IMR-90 (cell line): ENCODE measurements at regions not wholly inside any gene's neighbourhood (a gene's known extent, or its start where the extent isn't known, plus 50 kb on each side); places are given as distances from the start of the nearest gene placed in this dataset.

ENCODE experiments used
- ATAC-seq: fragments of 200-7000 bp; cut with Tn5 transposase; 2 replicates; pipeline ENCODE4 v1.9.1; 2020; ENCODE audit warnings: low read depth, mild to moderate bottlenecking, moderate library complexity
- BruUV-seq: library from RNA; stranded (reverse); fragments of 400-500 nt; replicated peaks from 2 replicates; lab custom pipeline; 2021; lab: Mats Ljungman, UMichigan
- CTCF ChIA-PET: fragments of 300-600 bp; formaldehyde crosslinking; extraction: SDS; loops from one replicate; lab custom pipeline; 2021; ENCODE audit warnings: antibody characterized with exemption; lab: Yijun Ruan, JAX
- POLR2A ChIA-PET: fragments of 300-600 bp; sonication (Branson Sonifier 250); formaldehyde crosslinking; loops from one replicate; lab custom pipeline; 2022; ENCODE audit warnings: antibody characterized with exemption; ENCODE audit not compliant: unreplicated experiment; lab: Charles Lee
- DNase-seq: peaks from one replicate; pipeline ENCODE4 v3.0.0; 2013
- H2AFZ ChIP-seq: replicated peaks from 2 replicates; pipeline ENCODE3; 2013; ENCODE audit warnings: low read length, mild to moderate bottlenecking; ENCODE audit not compliant: poor library complexity
- H2AK5ac ChIP-seq: 2 replicates; pipeline ENCODE4 v1.6.1; 2013; ENCODE audit warnings: low read depth, low read length, inconsistent platforms
- H2AK9ac ChIP-seq: replicated peaks from 2 replicates; pipeline ENCODE3; 2013; ENCODE audit warnings: mild to moderate bottlenecking, low read depth, low read length, moderate library complexity; ENCODE audit not compliant: poor library complexity
- H2BK120ac ChIP-seq: 2 replicates; pipeline ENCODE4 v1.6.1; 2013; ENCODE audit warnings: low read depth, low read length, inconsistent platforms
- H2BK15ac ChIP-seq: 3 replicates; pipeline ENCODE4 v1.6.1; 2013; ENCODE audit warnings: low read depth, low read length, inconsistent platforms
- H2BK20ac ChIP-seq: 2 replicates; pipeline ENCODE4 v1.6.1; 2013; ENCODE audit warnings: low read depth, mild to moderate bottlenecking, inconsistent platforms, low read length, moderate library complexity
- H2BK5ac ChIP-seq: 2 replicates; pipeline ENCODE4 v1.6.1; 2013; ENCODE audit warnings: mild to moderate bottlenecking, low read depth, low read length, inconsistent platforms; ENCODE audit not compliant: poor library complexity, severe bottlenecking
- H3K14ac ChIP-seq: replicated peaks from 2 replicates; pipeline ENCODE4 v1.6.1; 2013; ENCODE audit warnings: low read depth, low read length, inconsistent platforms
- H3K18ac ChIP-seq: 2 replicates; pipeline ENCODE4 v1.6.1; 2013; ENCODE audit warnings: low read depth, low read length, control low read depth
- H3K23ac ChIP-seq: 2 replicates; pipeline ENCODE4 v1.6.1; 2013; ENCODE audit warnings: low read depth, low read length, inconsistent platforms
- H3K27ac ChIP-seq: 2 replicates; pipeline ENCODE4 v1.5.1; 2013; ENCODE audit warnings: mild to moderate bottlenecking, control low read depth, low read length; ENCODE audit not compliant: insufficient read depth
- H3K27me3 ChIP-seq: 2 replicates; pipeline ENCODE4 v1.6.1; 2013; ENCODE audit warnings: low read length; ENCODE audit not compliant: control insufficient read depth, insufficient read depth
- H3K36me3 ChIP-seq: 2 replicates; pipeline ENCODE4 v1.6.1; 2013; ENCODE audit warnings: low read length, mixed read lengths; ENCODE audit not compliant: control insufficient read depth, insufficient read depth
- H3K4ac ChIP-seq: 2 replicates; pipeline ENCODE4 v1.6.1; 2013; ENCODE audit warnings: low read depth, low read length, inconsistent platforms
- H3K4me1 ChIP-seq: 2 replicates; pipeline ENCODE4 v1.6.1; 2013; ENCODE audit warnings: low read length, mixed read lengths; ENCODE audit not compliant: control insufficient read depth, insufficient read depth
- H3K4me2 ChIP-seq: 2 replicates; pipeline ENCODE4 v1.6.1; 2013; ENCODE audit warnings: low read depth, mild to moderate bottlenecking, control low read depth, low read length, moderate library complexity
- H3K4me3 ChIP-seq: 2 replicates; pipeline ENCODE4 v1.5.1; 2013; ENCODE audit warnings: low read depth, mild to moderate bottlenecking, control low read depth, low read length, moderate library complexity; ENCODE audit not compliant: insufficient read depth
- H3K56ac ChIP-seq: 2 replicates; pipeline ENCODE4 v1.6.1; 2013; ENCODE audit warnings: low read length, inconsistent platforms; ENCODE audit not compliant: insufficient read depth; ENCODE audit errors: extremely low read depth
- H3K79me1 ChIP-seq, 2 experiments: 2 replicates each; pipeline ENCODE4 v1.6.1; 2013; ENCODE audit warnings: low read length in 2 of 2, inconsistent platforms in 1 of 2, low read depth in 1 of 2
- H3K9ac ChIP-seq: 2 replicates; pipeline ENCODE4 v1.6.1; 2013; ENCODE audit warnings: low read depth, low read length, control low read depth
- H3K9me1 ChIP-seq: 2 replicates; pipeline ENCODE4 v1.6.1; 2013; ENCODE audit warnings: low read length, inconsistent platforms; ENCODE audit not compliant: insufficient read depth
- H3K9me3 ChIP-seq: 2 replicates; pipeline ENCODE4 v1.6.1; 2013; ENCODE audit warnings: low read length; ENCODE audit not compliant: control insufficient read depth, insufficient read depth
- H4K20me1 ChIP-seq: 2 replicates; pipeline ENCODE4 v1.6.1; 2013; ENCODE audit warnings: low read length, inconsistent platforms; ENCODE audit not compliant: insufficient read depth
- H4K5ac ChIP-seq: 2 replicates; pipeline ENCODE4 v1.6.1; 2013; ENCODE audit warnings: mild to moderate bottlenecking, low read depth, low read length, control low read depth
- H4K8ac ChIP-seq, 2 experiments: 2 replicates each; pipeline ENCODE4 v1.6.1; 2013; ENCODE audit warnings: low read depth in 2 of 2, low read length in 2 of 2, control low read depth in 1 of 2, inconsistent platforms in 1 of 2
- H4K91ac ChIP-seq: 2 replicates; pipeline ENCODE4 v1.6.1; 2013; ENCODE audit warnings: low read depth, low read length, inconsistent platforms; ENCODE audit not compliant: insufficient read depth
- CEBPB ChIP-seq: IDR thresholded peaks from 2 replicates; pipeline ENCODE4 v1.6.1; 2012; ENCODE audit warnings: low read depth, low read length, improper control_type of control experiment
- MAFK ChIP-seq: IDR thresholded peaks from 2 replicates; pipeline ENCODE4 v1.6.1; 2012; ENCODE audit warnings: low read depth, low read length, improper control_type of control experiment
- WGBS, 2 experiments: methylation state at CpG; one replicate each; pipeline versions ENCODE4 v1.1.5 to v1.1.7; 2013; ENCODE audit warnings: missing lambda C conversion rate in 2 of 2; ENCODE audit not compliant: insufficient read length in 1 of 2; ENCODE audit errors: extremely low coverage in 2 of 2; 5-methylcytosine and 5-hydroxymethylcytosine counted together
- dilution Hi-C: fragments of 300-500 bp; cut with HindIII; formaldehyde crosslinking; loops from one replicate; pipeline ENCODE4 v1.14.3; 2018; ENCODE audit warnings: low sequenced_read_pairs; ENCODE audit not compliant: unreplicated experiment
- in situ Hi-C: fragments of 300-500 bp; cut with MboI; formaldehyde crosslinking; loops from 3 replicates; pipeline ENCODE4 v1.14.3; 2019; ENCODE audit warnings: low sequenced_read_pairs, inconsistent platforms, mixed read lengths
- intact Hi-C: fragments of 100-400 bp; cut with micrococcal nuclease; formaldehyde crosslinking; loops from 2 replicates; pipeline ENCODE4 v1.10.0; 2022
- TF ChIP-seq, protein P1 (sequence below): conservative IDR thresholded peaks from 2 replicates; pipeline ENCODE4 v1.5.1; 2012; ENCODE audit warnings: mild to moderate bottlenecking, low read depth, low read length, improper control_type of control experiment

GRCh38 chr20:9912290-9912689, 73.4 kb upstream of the PAK5 start:
- no peak overlapping the region for H3K14ac ChIP-seq
- H2BK15ac ChIP-seq, result no peak overlapping the region
- no peak overlapping the region for H4K8ac ChIP-seq
- in situ Hi-C loops (loop anchor here (5.0 to 25.0 kb wide), 2 partner anchors 290 to 500 kb away; no protein-coding TSS in a partner anchor), dilution Hi-C loops (no loop called here), intact Hi-C loops (no loop called here)
- no peak overlapping the region for H4K91ac ChIP-seq
- peaks cover 3% of the 10 kb centered on the region for H3K27me3 ChIP-seq
- H2BK20ac ChIP-seq, result no peak overlapping the region
- no TSS peak for BruUV-seq
- H3K4ac ChIP-seq, result no peak overlapping the region
- H2AFZ ChIP-seq, result no peak overlapping the region
- H3K18ac ChIP-seq, result no peak overlapping the region
- H3K4me3 ChIP-seq, result no peak overlapping the region
- H4K20me1 ChIP-seq, result no peaks in the 10 kb centered on the region
- H3K23ac ChIP-seq, result no peak overlapping the region
- H3K9ac ChIP-seq, result no peak overlapping the region
- WGBS, 2 experiments, result no CpG with 5 or more reads among the region's 5 CpGs
- no peak overlapping the region for H3K27ac ChIP-seq
- no peak overlapping the region for H2BK120ac ChIP-seq
- CTCF ChIA-PET, result interaction anchor here (0.6 to 2.9 kb wide), 8 partner anchors 10 to 1271 kb away, joined by 3 to 19 read pairs (median 3); no protein-coding TSS in a partner anchor
- ATAC-seq (no peak), DNase-seq (no peak)
- no peak overlapping the region for H2AK9ac ChIP-seq
- no peak overlapping the region for H2BK5ac ChIP-seq
- no peak overlapping the region for H2AK5ac ChIP-seq
- no peaks in the 10 kb centered on the region for H3K9me3 ChIP-seq
- no peaks in the 10 kb centered on the region for H3K4me1 ChIP-seq
- POLR2A ChIA-PET, result no interaction called here
- H3K36me3 ChIP-seq, result no peaks in the 10 kb centered on the region
- H3K56ac ChIP-seq, result no peak overlapping the region
- H4K5ac ChIP-seq, result no peak overlapping the region
- no peak overlapping the region for H3K4me2 ChIP-seq
- TF ChIP-seq CEBPB (no peak), MAFK (no peak)
- TF ChIP-seq, protein P1, sequence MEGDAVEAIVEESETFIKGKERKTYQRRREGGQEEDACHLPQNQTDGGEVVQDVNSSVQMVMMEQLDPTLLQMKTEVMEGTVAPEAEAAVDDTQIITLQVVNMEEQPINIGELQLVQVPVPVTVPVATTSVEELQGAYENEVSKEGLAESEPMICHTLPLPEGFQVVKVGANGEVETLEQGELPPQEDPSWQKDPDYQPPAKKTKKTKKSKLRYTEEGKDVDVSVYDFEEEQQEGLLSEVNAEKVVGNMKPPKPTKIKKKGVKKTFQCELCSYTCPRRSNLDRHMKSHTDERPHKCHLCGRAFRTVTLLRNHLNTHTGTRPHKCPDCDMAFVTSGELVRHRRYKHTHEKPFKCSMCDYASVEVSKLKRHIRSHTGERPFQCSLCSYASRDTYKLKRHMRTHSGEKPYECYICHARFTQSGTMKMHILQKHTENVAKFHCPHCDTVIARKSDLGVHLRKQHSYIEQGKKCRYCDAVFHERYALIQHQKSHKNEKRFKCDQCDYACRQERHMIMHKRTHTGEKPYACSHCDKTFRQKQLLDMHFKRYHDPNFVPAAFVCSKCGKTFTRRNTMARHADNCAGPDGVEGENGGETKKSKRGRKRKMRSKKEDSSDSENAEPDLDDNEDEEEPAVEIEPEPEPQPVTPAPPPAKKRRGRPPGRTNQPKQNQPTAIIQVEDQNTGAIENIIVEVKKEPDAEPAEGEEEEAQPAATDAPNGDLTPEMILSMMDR, result no peak
- no peaks in the 10 kb centered on the region for H3K9me1 ChIP-seq
- no peaks in the 10 kb centered on the region for H3K79me1 ChIP-seq
